GM12878 (cell line): ENCODE measurements at regions not wholly inside any gene's neighbourhood (a gene's known extent, or its start where the extent isn't known, plus 50 kb on each side); places are given as distances from the start of the nearest gene placed in this dataset.

Source experiments
- ATAC-seq: fragments of 200-7000 bp; cut with Tn5 transposase; 3 replicates; pipeline ENCODE4 v1.9.1; 2020; ENCODE audit warnings: mild to moderate bottlenecking, moderate library complexity
- BruUV-seq: library from RNA; stranded (reverse); fragments of 400-500 nt; replicated peaks from 2 replicates; lab custom pipeline; 2021; lab: Mats Ljungman, UMichigan
- CTCF ChIA-PET: fragments of 300-600 bp; sonication (Branson Sonifier 250); formaldehyde crosslinking; extraction: SDS; loops from one replicate; lab custom pipeline; 2021; ENCODE audit warnings: inconsistent platforms; lab: Yijun Ruan, JAX
- POLR2A ChIA-PET: fragments of 350-600 bp; formaldehyde crosslinking; extraction: SDS; loops from one replicate; lab custom pipeline; 2021; ENCODE audit warnings: inconsistent platforms; lab: Charles Lee
- RAD21 ChIA-PET: fragments of 300-600 bp; sonication (Branson Sonifier 250); formaldehyde crosslinking; loops from one replicate; lab custom pipeline; 2023; ENCODE audit warnings: antibody characterized with exemption; ENCODE audit not compliant: unreplicated experiment; lab: Charles Lee
- SMC1A ChIA-PET: fragments of 300-600 bp; sonication (Branson Sonifier 250); formaldehyde crosslinking; loops from one replicate; lab custom pipeline; 2023; ENCODE audit not compliant: unreplicated experiment, uncharacterized antibody; lab: Charles Lee
- DNase-seq: peaks from one replicate; pipeline ENCODE4 v3.0.0-alpha.2; 2011; ENCODE audit warnings: low read depth, low spot score
- FAIRE-seq: peaks from 3 replicates; lab custom pipeline; 2011; peaks lifted over from hg19 to GRCh38; lab: Jason Lieb, UNC
- H2AFZ ChIP-seq: 2 replicates; pipeline ENCODE4 v1.6.0; 2011; ENCODE audit warnings: low read depth, low read length, control low read depth; ENCODE audit not compliant: control insufficient read depth
- H3K27ac ChIP-seq: 2 replicates; pipeline ENCODE4 v1.5.1; 2011; ENCODE audit warnings: control low read depth; ENCODE audit not compliant: control insufficient read depth, insufficient read depth
- H3K27me3 ChIP-seq, 2 experiments: replicated peaks in 1 of 2; 2 replicates each; pipeline versions ENCODE4 v1.6.0 to v1.6.1; 2011; ENCODE audit warnings: low read length in 1 of 2; ENCODE audit not compliant: control insufficient read depth in 2 of 2, insufficient read depth in 2 of 2
- H3K36me3 ChIP-seq, 2 experiments: 2 replicates each; pipeline ENCODE4 v1.5.1; 2011; ENCODE audit warnings: low read length in 1 of 2; ENCODE audit not compliant: control insufficient read depth in 2 of 2, insufficient read depth in 2 of 2
- H3K4me1 ChIP-seq: 2 replicates; pipeline ENCODE4 v1.6.1; 2011; ENCODE audit warnings: mild to moderate bottlenecking, low read length, moderate library complexity, mixed read lengths; ENCODE audit not compliant: control insufficient read depth, insufficient read depth
- H3K4me2 ChIP-seq: 2 replicates; pipeline ENCODE4 v1.6.0; 2011; ENCODE audit warnings: control low read depth; ENCODE audit not compliant: control insufficient read depth, insufficient read depth
- H3K4me3 ChIP-seq: fragments of 200-600 bp; sonication (generic); 2 replicates; pipeline ENCODE4 v1.5.1; 2016
- H3K79me2 ChIP-seq: 2 replicates; pipeline ENCODE4 v1.6.0; 2011; ENCODE audit warnings: low read length; ENCODE audit not compliant: control insufficient read depth, insufficient read depth
- H3K9ac ChIP-seq: 2 replicates; pipeline ENCODE4 v1.8.0; 2011; ENCODE audit warnings: low read length, control low read depth, mixed read lengths; ENCODE audit not compliant: control insufficient read depth, insufficient read depth
- H3K9me3 ChIP-seq: replicated peaks from 3 replicates; pipeline ENCODE4 v1.5.1; 2011; ENCODE audit warnings: mild to moderate bottlenecking, low read length; ENCODE audit not compliant: control insufficient read depth, insufficient read depth
- H4K20me1 ChIP-seq: 2 replicates; pipeline ENCODE4 v1.6.0; 2011; ENCODE audit not compliant: control insufficient read depth, insufficient read depth
- BMI1 ChIP-seq: fragments of 450-650 bp; IDR thresholded peaks from 2 replicates; pipeline ENCODE4 v1.6.1; 2016; ENCODE audit warnings: mild to moderate bottlenecking, moderate library complexity, borderline replicate concordance
- FOXM1 ChIP-seq: IDR thresholded peaks from 2 replicates; pipeline ENCODE4 v1.6.1; 2012; ENCODE audit warnings: low read depth, mild to moderate bottlenecking, inconsistent platforms, low read length, moderate library complexity
- HDGF ChIP-seq: fragments of 450-650 bp; IDR thresholded peaks from 2 replicates; pipeline ENCODE4 v1.6.1; 2016; ENCODE audit warnings: antibody characterized with exemption
- KDM1A ChIP-seq: fragments of 200-600 bp; sonication (generic); IDR thresholded peaks from 2 replicates; pipeline ENCODE4 v1.6.1; 2016; ENCODE audit warnings: borderline replicate concordance
- MTA2 ChIP-seq: fragments of 450-650 bp; IDR thresholded peaks from 2 replicates; pipeline ENCODE4 v1.6.1; 2016; ENCODE audit warnings: low read depth, mild to moderate bottlenecking, moderate library complexity
- MYB ChIP-seq: fragments of 150-350 bp; IDR thresholded peaks from 2 replicates; pipeline ENCODE4 v1.6.1; 2014; ENCODE audit warnings: mild to moderate bottlenecking, low read depth, low read length, borderline replicate concordance
- NBN ChIP-seq: fragments of 450-650 bp; IDR thresholded peaks from 2 replicates; pipeline ENCODE4 v1.6.1; 2016
- NR2F1 ChIP-seq: fragments of 450-650 bp; conservative IDR thresholded peaks from 2 replicates; pipeline ENCODE4 v1.6.1; 2017; ENCODE audit warnings: mild to moderate bottlenecking
- RAD21 ChIP-seq: IDR thresholded peaks from 2 replicates; pipeline ENCODE4 v1.6.1; 2011; ENCODE audit warnings: mild to moderate bottlenecking, low read depth, low read length, moderate library complexity; ENCODE audit not compliant: insufficient read depth
- RBBP5 ChIP-seq: fragments of 200-600 bp; sonication (generic); conservative IDR thresholded peaks from 2 replicates; pipeline ENCODE4 v1.6.1; 2016
- RELA ChIP-seq: fragments of 450-650 bp; IDR thresholded peaks from 2 replicates; pipeline ENCODE4 v1.8.0; 2014; ENCODE audit warnings: borderline replicate concordance; ENCODE audit not compliant: partially characterized antibody
- TAF1 ChIP-seq: IDR thresholded peaks from 2 replicates; pipeline ENCODE4 v1.6.1; 2011; ENCODE audit warnings: mild to moderate bottlenecking, low read depth, low read length, borderline replicate concordance
- ZBED1 ChIP-seq: IDR thresholded peaks from 2 replicates; pipeline ENCODE4 v1.6.1; 2016; ENCODE audit warnings: borderline replicate concordance
- ZNF24 ChIP-seq: fragments of 450-650 bp; IDR thresholded peaks from 2 replicates; pipeline ENCODE4 v1.6.1; 2017; ENCODE audit warnings: antibody characterized with exemption, mild to moderate bottlenecking
- ZNF592 ChIP-seq: fragments of 450-650 bp; IDR thresholded peaks from 2 replicates; pipeline ENCODE4 v1.6.1; 2017; ENCODE audit warnings: mild to moderate bottlenecking, moderate library complexity
- ZNF687 ChIP-seq: fragments of 450-650 bp; IDR thresholded peaks from 2 replicates; pipeline ENCODE4 v1.6.1; 2017; ENCODE audit warnings: mild to moderate bottlenecking, moderate library complexity
- WGBS: methylation state at CpG from one replicate; pipeline ENCODE4 v1.1.6; 2016; ENCODE audit warnings: low lambda C conversion rate; ENCODE audit not compliant: insufficient replicate concordance, insufficient coverage; ENCODE audit errors: missing lambda C conversion rate; 5-methylcytosine and 5-hydroxymethylcytosine counted together
- in situ Hi-C: fragments of 300-500 bp; cut with MboI; formaldehyde crosslinking; loops from 9 replicates; pipeline ENCODE4 v1.14.3; 2018; ENCODE audit warnings: mixed read lengths
- intact Hi-C: fragments of 100-400 bp; cut with micrococcal nuclease; formaldehyde crosslinking; loops from one replicate; pipeline ENCODE4 v1.14.2; 2022; ENCODE audit not compliant: unreplicated experiment

GRCh38 chr14:38727731-38728130 lies 375.3 kb downstream of the SEC23A start:
- no peak for TF ChIP-seq TAF1
- no peak for TF ChIP-seq FOXM1
- TF ChIP-seq ZNF687: no peak
- no peak for TF ChIP-seq RELA
- TF ChIP-seq NR2F1: no peak
- no peak for TF ChIP-seq HDGF
- TF ChIP-seq RAD21: no peak
- no peak for TF ChIP-seq ZNF592
- no peak for TF ChIP-seq ZBED1
- no peak for TF ChIP-seq KDM1A
- no peak for TF ChIP-seq RBBP5
- TF ChIP-seq ZNF24: no peak
- TF ChIP-seq BMI1: no peak
- no peak for TF ChIP-seq MTA2
- no peak for TF ChIP-seq MYB
- TF ChIP-seq NBN: no peak
- intact Hi-C loops (no loop called here), in situ Hi-C loops (loop anchor here (10.0 kb wide), 1 partner anchor 287 kb away; no protein-coding TSS in a partner anchor)
- WGBS: 22% methylated on average over 12 of the region's 12 CpGs
- BruUV-seq: no TSS peak
- H3K27ac ChIP-seq: no peak overlapping the region
- FAIRE-seq (no peak), DNase-seq (no peak), ATAC-seq (no peak)
- CTCF ChIA-PET: interaction anchor here (1.6 kb wide), 1 partner anchor 288 kb away, joined by 3 read pairs; no protein-coding TSS in a partner anchor
- no peaks in the 10 kb centered on the region for H3K4me1 ChIP-seq
- RAD21 ChIA-PET: no interaction called here
- H3K9me3 ChIP-seq: no peaks in the 10 kb centered on the region
- POLR2A ChIA-PET: no interaction called here
- H3K4me2 ChIP-seq: no peak overlapping the region
- no peak overlapping the region for H3K4me3 ChIP-seq
- no peak overlapping the region for H3K9ac ChIP-seq
- H4K20me1 ChIP-seq: no peaks in the 10 kb centered on the region
- SMC1A ChIA-PET: no interaction called here
- H3K36me3 ChIP-seq: no peaks in the 10 kb centered on the region
- no peaks in the 10 kb centered on the region for H3K27me3 ChIP-seq
- no peak overlapping the region for H2AFZ ChIP-seq
- no peaks in the 10 kb centered on the region for H3K79me2 ChIP-seq
